ENCODE measurements at regions not wholly inside any gene's neighbourhood (a gene's known extent, or its start where the extent isn't known, plus 50 kb on each side); places are given as distances from the start of the nearest gene placed in this dataset.

- H3K4me3 ChIP-seq (ENCODE audit: low read depth, low read length): no peak overlapping the region
- POLR2A ChIA-PET: no interaction called here
- CTCF ChIA-PET: interaction anchor here (1.0 kb wide), 1 partner anchor 8 kb away, joined by 3 read pairs; no protein-coding TSS in a partner anchor
- TF ChIP-seq CTCF (IDR thresholded peaks at IDR 0.05; ENCODE audit: insufficient read depth, low read length, missing control alignments): no peak
- no peak for DNase-seq (ENCODE audit: low read depth, low spot score)
These were observed 124.2 kb upstream of the FGGY start for GRCh38 chr1:59172693-59173092.

- TF ChIP-seq CTCF (IDR thresholded peaks at IDR 0.05; ENCODE audit: insufficient read depth, low read length, missing control alignments): no peak
- ChIA-PET POLR2A (interaction anchor here (0.5 kb wide), 1 partner anchor 365 kb away, joined by 3 read pairs; no protein-coding TSS in a partner anchor), CTCF (interaction anchor here (1.0 to 1.3 kb wide), 2 partner anchors 9 to 586 kb away, joined by 3 read pairs; no protein-coding TSS in a partner anchor)
- DNase-seq (ENCODE audit: low read depth, low spot score): no peak
- H3K4me3 ChIP-seq (ENCODE audit: low read depth, low read length): no peak overlapping the region
These were observed 123.2 kb upstream of the FGGY start for GRCh38 chr1:59173721-59174120.

GRCh38 chr1:59176471-59176870 is 120.4 kb upstream of the FGGY start:
- ChIA-PET POLR2A (no interaction called here), CTCF (no interaction called here)
- no peak for DNase-seq (ENCODE audit: low read depth, low spot score)
- H3K4me3 ChIP-seq (ENCODE audit: low read depth, low read length): no peak overlapping the region
- no peak for TF ChIP-seq CTCF (IDR thresholded peaks at IDR 0.05; ENCODE audit: insufficient read depth, low read length, missing control alignments)

- TF ChIP-seq CTCF (IDR thresholded peaks at IDR 0.05; ENCODE audit: insufficient read depth, low read length, missing control alignments): no peak
- ChIA-PET POLR2A (no interaction called here), CTCF (interaction anchor here (0.8 to 0.9 kb wide), 2 partner anchors 15 to 521 kb away, joined by 3 to 5 read pairs; no protein-coding TSS in a partner anchor)
- no peak overlapping the region for H3K4me3 ChIP-seq (ENCODE audit: low read depth, low read length)
- DNase-seq (ENCODE audit: low read depth, low spot score): no peak
These were observed 119.1 kb upstream of the FGGY start for GRCh38 chr1:59177756-59178155.

- ChIA-PET POLR2A (interaction anchor here (0.6 to 0.7 kb wide), 2 partner anchors 53 to 620 kb away, joined by 3 read pairs; no protein-coding TSS in a partner anchor), CTCF (interaction anchor here (0.9 to 1.1 kb wide), 2 partner anchors 8 to 406 kb away, joined by 3 read pairs; no protein-coding TSS in a partner anchor)
- no peak overlapping the region for H3K4me3 ChIP-seq (ENCODE audit: low read depth, low read length)
- no peak for TF ChIP-seq CTCF (IDR thresholded peaks at IDR 0.05; ENCODE audit: insufficient read depth, low read length, missing control alignments)
- no peak for DNase-seq (ENCODE audit: low read depth, low spot score)
These were observed 118.3 kb upstream of the FGGY start for GRCh38 chr1:59178339-59179187.

- no peak overlapping the region for H3K4me3 ChIP-seq (ENCODE audit: low read depth, low read length)
- no peak for TF ChIP-seq CTCF (IDR thresholded peaks at IDR 0.05; ENCODE audit: insufficient read depth, low read length, missing control alignments)
- POLR2A ChIA-PET: no interaction called here
- CTCF ChIA-PET: interaction anchor here (0.9 kb wide), 1 partner anchor 407 kb away, joined by 3 read pairs; no protein-coding TSS in a partner anchor
- no peak for DNase-seq (ENCODE audit: low read depth, low spot score)
These were observed 117.2 kb upstream of the FGGY start for GRCh38 chr1:59179673-59180072.
